HepG2 (cell line): ENCODE measurements at regions not wholly inside any gene's neighbourhood (a gene's known extent, or its start where the extent isn't known, plus 50 kb on each side); places are given as distances from the start of the nearest gene placed in this dataset.

Source experiments
- ATF1 ChIP-seq: IDR thresholded peaks from 2 replicates; pipeline ENCODE4 v1.6.1; 2016; ENCODE audit warnings: mild to moderate bottlenecking, control low read depth
- EZH2 ChIP-seq: conservative IDR thresholded peaks from 2 replicates; pipeline ENCODE4 v1.6.1; 2012; ENCODE audit warnings: mild to moderate bottlenecking, low read depth, low read length, moderate library complexity
- HMG20A ChIP-seq: IDR thresholded peaks from 2 replicates; pipeline ENCODE4 v1.6.1; 2016; ENCODE audit warnings: borderline replicate concordance
- POLR2A ChIP-seq, 2 experiments: IDR thresholded peaks; 2 replicates each; pipeline ENCODE4 v1.6.1; 2011; ENCODE audit warnings: low read depth in 2 of 2, low read length in 2 of 2, mild to moderate bottlenecking in 1 of 2, moderate library complexity in 1 of 2; ENCODE audit not compliant: insufficient read depth in 1 of 2
- POLR2AphosphoS5 ChIP-seq: IDR thresholded peaks from 2 replicates; pipeline ENCODE4 v1.6.1; 2012; ENCODE audit warnings: low read depth, low read length
- TBP ChIP-seq: sonication (generic); formaldehyde crosslinking; IDR thresholded peaks from 2 replicates; pipeline ENCODE4 v1.5.0; 2020; ENCODE audit warnings: missing genetic modification reagents
- TF ChIP-seq, protein P1 (sequence below): sonication (generic); formaldehyde crosslinking; IDR thresholded peaks from 2 replicates; pipeline ENCODE4 v1.4.0; 2020; ENCODE audit warnings: missing genetic modification reagents, low read depth, mild to moderate bottlenecking, borderline replicate concordance
- TF ChIP-seq, protein P2 (sequence below): IDR thresholded peaks from 2 replicates; pipeline ENCODE4 v1.6.1; 2016; ENCODE audit warnings: mild to moderate bottlenecking, missing biosample characterization, missing genetic modification reagents

DNA sequence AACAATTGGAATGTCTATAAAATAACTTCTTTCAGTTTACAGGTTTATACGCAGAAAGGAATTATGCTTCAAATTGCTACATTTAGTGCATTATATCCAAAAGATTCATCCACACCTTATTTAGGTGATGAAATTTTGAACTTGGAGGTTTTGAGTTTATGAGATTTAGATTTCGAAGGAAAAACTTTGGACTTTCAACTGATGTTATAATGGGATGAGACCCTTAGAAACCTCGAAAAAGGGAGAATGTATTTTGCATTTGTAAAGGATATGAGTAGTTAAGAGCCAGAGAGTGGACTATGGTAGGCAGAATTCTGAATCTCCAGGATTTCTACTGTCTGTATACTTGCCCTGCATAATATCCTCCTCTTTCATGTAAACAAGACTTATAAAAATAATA, 851.6 kb upstream of the MGAT4C start:
- no peak for TF ChIP-seq HMG20A
- TF ChIP-seq EZH2: no peak
- TF ChIP-seq ATF1 (CRISPR knock-in tag): no peak
- no peak for TF ChIP-seq POLR2A (IDR thresholded peaks at IDR 0.05; ENCODE audit: insufficient read depth in 1 of 2, low read depth in 2 of 2, low read length in 2 of 2)
- no peak for TF ChIP-seq TBP (CRISPR knock-in tag)
- TF ChIP-seq POLR2AphosphoS5: no peak
- TF ChIP-seq, protein P1, sequence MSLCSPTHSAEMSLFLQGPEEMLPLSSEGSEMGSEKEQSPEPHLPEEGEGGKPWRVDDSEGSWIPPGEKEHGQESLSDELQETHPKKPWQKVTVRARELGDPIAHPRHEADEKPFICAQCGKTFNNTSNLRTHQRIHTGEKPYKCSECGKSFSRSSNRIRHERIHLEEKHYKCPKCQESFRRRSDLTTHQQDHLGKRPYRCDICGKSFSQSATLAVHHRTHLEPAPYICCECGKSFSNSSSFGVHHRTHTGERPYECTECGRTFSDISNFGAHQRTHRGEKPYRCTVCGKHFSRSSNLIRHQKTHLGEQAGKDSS (CRISPR knock-in tag): no peak
- TF ChIP-seq, protein P2, sequence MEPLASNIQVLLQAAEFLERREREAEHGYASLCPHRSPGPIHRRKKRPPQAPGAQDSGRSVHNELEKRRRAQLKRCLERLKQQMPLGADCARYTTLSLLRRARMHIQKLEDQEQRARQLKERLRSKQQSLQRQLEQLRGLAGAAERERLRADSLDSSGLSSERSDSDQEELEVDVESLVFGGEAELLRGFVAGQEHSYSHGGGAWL: no peak
